Loucy (cell line): ENCODE measurements at regions not wholly inside any gene's neighbourhood (a gene's known extent, or its start where the extent isn't known, plus 50 kb on each side); places are given as distances from the start of the nearest gene placed in this dataset.

ENCODE experiments used
- H2AFZ ChIP-seq: fragments of 200-600 bp; sonication (generic); 2 replicates; pipeline ENCODE4 v1.6.0; 2016; ENCODE audit warnings: antibody characterized with exemption, mild to moderate bottlenecking, low read length, moderate library complexity
- H3F3A ChIP-seq: fragments of 200-600 bp; 2 replicates; pipeline ENCODE4 v1.6.0; 2016; ENCODE audit warnings: antibody characterized with exemption, low read depth, mild to moderate bottlenecking
- H3K27me3 ChIP-seq: fragments of 200-600 bp; sonication (generic); 2 replicates; pipeline ENCODE4 v1.6.1; 2014; ENCODE audit warnings: low read length, mild to moderate bottlenecking; ENCODE audit not compliant: insufficient read depth, poor library complexity, severe bottlenecking
- H3K36me3 ChIP-seq: fragments of 200-600 bp; sonication (generic); 2 replicates; pipeline ENCODE4 v1.6.1; 2016; ENCODE audit warnings: low read length; ENCODE audit not compliant: insufficient read depth
- H3K4me1 ChIP-seq: fragments of 200-600 bp; sonication (generic); 2 replicates; pipeline ENCODE4 v1.5.1; 2014; ENCODE audit warnings: low read length, mild to moderate bottlenecking; ENCODE audit not compliant: insufficient read depth, poor library complexity, severe bottlenecking
- H3K4me2 ChIP-seq: fragments of 200-600 bp; sonication (generic); 2 replicates; pipeline ENCODE4 v1.6.0; 2014; ENCODE audit warnings: antibody characterized with exemption, low read length, low read depth, mild to moderate bottlenecking; ENCODE audit not compliant: poor library complexity, severe bottlenecking
- H3K4me3 ChIP-seq: fragments of 200-600 bp; sonication (generic); 2 replicates; pipeline ENCODE4 v1.5.1; 2014; ENCODE audit warnings: low read length, mild to moderate bottlenecking, mixed read lengths; ENCODE audit not compliant: poor library complexity, severe bottlenecking
- H3K79me2 ChIP-seq: fragments of 200-600 bp; sonication (generic); 2 replicates; pipeline ENCODE4 v1.6.1; 2014; ENCODE audit warnings: low read length; ENCODE audit not compliant: insufficient read depth
- H3K9ac ChIP-seq: fragments of 200-600 bp; sonication (generic); 2 replicates; pipeline ENCODE4 v1.6.0; 2014; ENCODE audit warnings: mild to moderate bottlenecking, low read depth, low read length, moderate library complexity; ENCODE audit not compliant: poor library complexity, severe bottlenecking
- H3K9me2 ChIP-seq: fragments of 200-600 bp; sonication (generic); replicated peaks from 2 replicates; pipeline ENCODE4 v1.6.1; 2016; ENCODE audit warnings: low read depth, low read length, mixed read lengths
- H3K9me3 ChIP-seq: fragments of 200-600 bp; sonication (generic); 2 replicates; pipeline ENCODE4 v1.6.1; 2014; ENCODE audit warnings: mild to moderate bottlenecking, antibody characterized with exemption, low read length, low read depth; ENCODE audit not compliant: insufficient read depth
- H4K20me1 ChIP-seq: fragments of 200-600 bp; sonication (generic); 2 replicates; pipeline ENCODE4 v1.6.0; 2014; ENCODE audit warnings: antibody characterized with exemption, low read length, mild to moderate bottlenecking; ENCODE audit not compliant: insufficient read depth, poor library complexity, severe bottlenecking
- CTCF ChIP-seq: fragments of 200-600 bp; sonication (generic); conservative IDR thresholded peaks from 2 replicates; pipeline ENCODE4 v1.5.1; 2014; ENCODE audit warnings: mild to moderate bottlenecking, antibody characterized with exemption, low read length
- EZH2phosphoT487 ChIP-seq: fragments of 200-600 bp; IDR thresholded peaks from 2 replicates; pipeline ENCODE4 v1.6.1; 2018; ENCODE audit warnings: antibody characterized with exemption, mild to moderate bottlenecking, moderate library complexity, borderline replicate concordance

- Histone ChIP-seq H3K9me2 (no peaks in the 10 kb centered on the region), H3K79me2 (no peaks in the 10 kb centered on the region), H3K9ac (no peak overlapping the region), H4K20me1 (no peaks in the 10 kb centered on the region), H3K27me3 (no peaks in the 10 kb centered on the region), H3K9me3 (no peaks in the 10 kb centered on the region), H3K36me3 (no peaks in the 10 kb centered on the region), H3K4me2 (no peak overlapping the region), H3K4me1 (no peaks in the 10 kb centered on the region), H2AFZ (no peak overlapping the region), H3F3A (no peaks in the 10 kb centered on the region), H3K4me3 (no peak overlapping the region)
- no peak for TF ChIP-seq CTCF
- TF ChIP-seq EZH2phosphoT487 = no peak
These were observed 328.0 kb upstream of the POT1 start for GRCh38 chr7:125257617-125258016.

DNA sequence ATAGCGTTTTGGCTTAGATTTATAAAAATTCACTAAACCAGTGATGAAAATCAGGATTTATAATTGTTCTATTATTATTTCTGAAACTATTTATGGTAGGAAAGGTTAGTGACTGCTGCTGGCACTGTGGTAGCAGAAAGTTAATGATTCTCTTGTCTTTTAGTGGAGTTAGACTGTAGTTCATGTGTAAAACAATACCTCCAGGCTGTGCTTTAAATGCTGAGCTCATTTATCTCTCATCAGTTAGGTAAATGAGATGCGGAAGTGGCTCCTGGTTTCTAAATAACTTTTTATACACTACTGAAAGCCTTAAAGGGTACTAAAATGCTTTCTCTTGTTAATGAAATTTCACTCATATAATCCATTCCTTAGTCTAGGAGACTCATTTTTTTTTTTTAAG is 326.8 kb upstream of the POT1 start:
- Histone ChIP-seq H3K9me2 (no peaks in the 10 kb centered on the region), H3K27me3 (no peaks in the 10 kb centered on the region), H3K4me1 (no peaks in the 10 kb centered on the region), H2AFZ (no peak overlapping the region), H3K4me2 (no peak overlapping the region), H3K9ac (no peak overlapping the region), H3K36me3 (no peaks in the 10 kb centered on the region), H4K20me1 (no peaks in the 10 kb centered on the region), H3F3A (no peaks in the 10 kb centered on the region), H3K9me3 (no peaks in the 10 kb centered on the region), H3K4me3 (no peak overlapping the region), H3K79me2 (no peaks in the 10 kb centered on the region)
- TF ChIP-seq EZH2phosphoT487 (no peak), CTCF (no peak)

DNA sequence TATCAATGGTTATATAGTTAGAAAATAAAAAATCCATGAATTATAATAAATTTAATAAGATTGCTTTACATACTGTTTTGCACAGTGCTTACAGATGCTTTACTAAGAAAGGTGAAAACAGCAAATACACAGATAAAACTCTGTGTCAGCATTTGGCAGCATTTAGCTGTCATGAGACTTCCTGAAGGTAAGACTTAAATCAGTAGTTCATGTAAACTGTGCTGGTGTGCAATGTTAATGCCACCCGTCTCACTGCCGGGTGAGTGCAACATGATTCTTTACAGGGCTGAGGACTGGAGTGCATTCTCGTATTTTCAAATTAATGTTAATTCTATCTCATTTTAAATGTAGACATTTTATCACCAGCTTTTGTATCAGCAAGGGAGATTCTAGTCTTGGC is 326.2 kb upstream of the POT1 start:
- Histone ChIP-seq H3F3A (no peaks in the 10 kb centered on the region), H3K9ac (no peak overlapping the region), H3K36me3 (no peaks in the 10 kb centered on the region), H2AFZ (no peak overlapping the region), H3K9me3 (no peaks in the 10 kb centered on the region), H3K27me3 (no peaks in the 10 kb centered on the region), H3K4me1 (no peaks in the 10 kb centered on the region), H3K79me2 (no peaks in the 10 kb centered on the region), H3K4me2 (no peak overlapping the region), H3K4me3 (no peak overlapping the region), H3K9me2 (no peaks in the 10 kb centered on the region), H4K20me1 (no peaks in the 10 kb centered on the region)
- TF ChIP-seq CTCF (no peak), EZH2phosphoT487 (no peak)
